B cell (primary cell): ENCODE measurements at regions not wholly inside any gene's neighbourhood (a gene's known extent, or its start where the extent isn't known, plus 50 kb on each side); places are given as distances from the start of the nearest gene placed in this dataset.

ENCODE experiments used
- EZH2 ChIP-seq: IDR thresholded peaks from 2 replicates; pipeline ENCODE4 v1.6.1; 2012; ENCODE audit warnings: borderline replicate concordance, low read depth, mild to moderate bottlenecking, moderate library complexity, low read length; ENCODE audit not compliant: insufficient read depth, poor library complexity, severe bottlenecking
- TF ChIP-seq, protein P1 (sequence below): fragments of 200-600 bp; IDR thresholded peaks from one replicate; pipeline ENCODE4 v1.8.0; 2022; ENCODE audit warnings: antibody characterized with exemption, mild to moderate bottlenecking

DNA sequence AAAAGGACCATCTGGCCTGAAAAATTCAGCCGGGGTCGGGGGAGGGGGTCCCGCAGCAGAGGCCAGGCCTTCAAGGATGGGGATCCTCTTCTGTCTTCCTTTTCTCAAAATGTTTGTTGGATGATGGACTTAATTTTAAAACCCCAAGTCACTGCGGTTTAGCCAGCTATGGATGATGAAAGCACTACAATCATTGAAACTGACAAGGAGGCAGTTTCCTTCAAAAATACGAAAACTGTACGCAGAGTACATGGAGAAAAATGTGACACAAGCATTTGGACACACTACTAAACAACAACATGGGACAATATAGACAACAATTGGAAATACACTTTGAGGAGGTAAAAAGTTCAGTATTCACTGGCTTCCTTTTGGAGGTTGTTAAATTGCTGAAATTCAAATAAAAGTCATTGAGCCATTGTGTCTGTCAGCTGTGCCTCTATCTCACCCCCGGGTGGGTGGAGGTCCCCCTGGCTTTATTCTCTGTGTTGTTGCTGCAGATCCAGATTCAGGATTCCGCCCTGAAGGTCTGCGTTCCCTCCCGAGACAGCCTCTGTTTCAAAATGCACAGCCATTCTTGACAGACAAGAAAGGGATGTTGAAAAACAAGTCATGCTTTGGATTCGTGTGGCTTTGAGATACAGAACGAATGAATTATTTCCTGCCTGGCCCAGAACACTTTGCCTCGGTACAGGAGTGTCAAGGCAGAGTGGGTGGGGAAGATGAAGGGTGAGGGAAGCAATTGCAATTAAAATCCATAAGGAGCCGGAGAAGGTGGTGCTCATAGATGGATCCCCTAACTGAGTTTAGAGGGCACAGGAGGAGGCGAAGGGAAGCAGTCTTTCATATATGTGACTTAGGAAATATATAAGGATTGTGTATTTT lies 118.2 kb downstream of the TTLL2 start:
- TF ChIP-seq, protein P1, sequence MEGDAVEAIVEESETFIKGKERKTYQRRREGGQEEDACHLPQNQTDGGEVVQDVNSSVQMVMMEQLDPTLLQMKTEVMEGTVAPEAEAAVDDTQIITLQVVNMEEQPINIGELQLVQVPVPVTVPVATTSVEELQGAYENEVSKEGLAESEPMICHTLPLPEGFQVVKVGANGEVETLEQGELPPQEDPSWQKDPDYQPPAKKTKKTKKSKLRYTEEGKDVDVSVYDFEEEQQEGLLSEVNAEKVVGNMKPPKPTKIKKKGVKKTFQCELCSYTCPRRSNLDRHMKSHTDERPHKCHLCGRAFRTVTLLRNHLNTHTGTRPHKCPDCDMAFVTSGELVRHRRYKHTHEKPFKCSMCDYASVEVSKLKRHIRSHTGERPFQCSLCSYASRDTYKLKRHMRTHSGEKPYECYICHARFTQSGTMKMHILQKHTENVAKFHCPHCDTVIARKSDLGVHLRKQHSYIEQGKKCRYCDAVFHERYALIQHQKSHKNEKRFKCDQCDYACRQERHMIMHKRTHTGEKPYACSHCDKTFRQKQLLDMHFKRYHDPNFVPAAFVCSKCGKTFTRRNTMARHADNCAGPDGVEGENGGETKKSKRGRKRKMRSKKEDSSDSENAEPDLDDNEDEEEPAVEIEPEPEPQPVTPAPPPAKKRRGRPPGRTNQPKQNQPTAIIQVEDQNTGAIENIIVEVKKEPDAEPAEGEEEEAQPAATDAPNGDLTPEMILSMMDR = no peak
- TF ChIP-seq EZH2 = no peak
